H1 (cell line): ENCODE measurements at regions not wholly inside any gene's neighbourhood (a gene's known extent, or its start where the extent isn't known, plus 50 kb on each side); places are given as distances from the start of the nearest gene placed in this dataset.
"Not testable (repeated sequence)": the region's sequence is repeated elsewhere in the genome, so short reads cannot be mapped to it uniquely, and the experiment has no call there.

Source experiments
- CHD2 ChIP-seq: IDR thresholded peaks from 2 replicates; pipeline ENCODE4 v1.6.1; 2012; ENCODE audit warnings: low read length, improper control_type of control experiment
- EP300 ChIP-seq, 2 experiments: IDR thresholded peaks; 1 replicate in 1 of 2; 2 replicates in 1 of 2; pipeline ENCODE4 v1.6.1; 2011 to 2012; ENCODE audit warnings: low read depth in 2 of 2, low read length in 2 of 2, mild to moderate bottlenecking in 2 of 2, borderline replicate concordance in 1 of 2, inconsistent platforms in 1 of 2, moderate library complexity in 1 of 2
- GABPA ChIP-seq: IDR thresholded peaks from 2 replicates; pipeline ENCODE4 v1.6.1; 2011; ENCODE audit warnings: mild to moderate bottlenecking, low read length, moderate library complexity, borderline replicate concordance; ENCODE audit not compliant: insufficient read depth
- GTF2F1 ChIP-seq: IDR thresholded peaks from 2 replicates; pipeline ENCODE4 v1.6.1; 2012; ENCODE audit warnings: low read depth, low read length, improper control_type of control experiment, borderline replicate concordance
- POLR2AphosphoS5 ChIP-seq: IDR thresholded peaks from 2 replicates; pipeline ENCODE4 v1.6.1; 2011; ENCODE audit warnings: low read depth, low read length
- RAD21 ChIP-seq, 2 experiments: IDR thresholded peaks in 1 of 2; conservative IDR thresholded peaks in 1 of 2; 2 replicates each; pipeline ENCODE4 v1.6.1; 2011; ENCODE audit warnings: low read depth in 2 of 2, low read length in 2 of 2, improper control_type of control experiment in 1 of 2, inconsistent platforms in 1 of 2, mild to moderate bottlenecking in 1 of 2, moderate library complexity in 1 of 2
- RFX5 ChIP-seq: IDR thresholded peaks from 2 replicates; pipeline ENCODE4 v1.6.1; 2011; ENCODE audit warnings: low read depth, low read length, improper control_type of control experiment, borderline replicate concordance
- ZNF274 ChIP-seq: IDR thresholded peaks from 2 replicates; pipeline ENCODE4 v1.7.0; 2012; ENCODE audit warnings: low read length, borderline replicate concordance; ENCODE audit errors: extremely low read depth
- TF ChIP-seq, protein P1 (sequence below): IDR thresholded peaks from 2 replicates; pipeline ENCODE4 v1.6.1; 2012; ENCODE audit warnings: low read length, inconsistent platforms
- TF ChIP-seq, protein P2 (sequence below), 3 experiments: IDR thresholded peaks; 1 replicate in 2 of 3; 2 replicates in 1 of 3; pipeline versions ENCODE4 v1.5.1 to v1.6.1; 2011; ENCODE audit warnings: low read length in 3 of 3, mild to moderate bottlenecking in 3 of 3, inconsistent platforms in 2 of 3, low read depth in 1 of 3, moderate library complexity in 1 of 3; ENCODE audit not compliant: insufficient read depth in 1 of 3; ENCODE audit errors: control extremely low read depth in 1 of 3
- TF ChIP-seq, protein P3 (sequence below): IDR thresholded peaks from 2 replicates; pipeline ENCODE4 v1.6.1; 2011; ENCODE audit warnings: low read length, improper control_type of control experiment

DNA sequence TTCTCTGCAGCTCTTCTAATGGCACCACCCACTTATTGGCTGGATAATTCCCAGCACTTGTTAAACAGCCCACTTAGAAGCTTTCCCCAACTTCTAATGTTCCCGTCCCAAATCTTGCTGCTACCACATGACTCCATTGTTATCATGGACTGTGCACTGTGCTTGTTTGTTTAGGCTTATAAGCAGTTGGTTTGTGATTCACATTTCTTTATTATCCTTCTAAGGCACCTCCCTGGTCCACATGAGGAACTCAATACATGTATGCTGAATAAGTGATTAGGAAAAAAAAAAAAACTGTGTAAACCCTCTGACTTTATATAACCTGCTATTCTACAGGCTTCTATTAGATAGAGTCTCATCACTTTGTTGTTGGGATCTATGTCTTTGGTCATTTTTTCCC, 311.7 kb upstream of the CHRNA7 start:
- TF ChIP-seq GABPA; GTF2F1; ZNF274; EP300 (IDR thresholded peaks at IDR 0.05; ENCODE audit: borderline replicate concordance in 1 of 2, low read depth in 2 of 2, low read length in 2 of 2); POLR2AphosphoS5; CHD2; RAD21 (IDR thresholded peaks at IDR 0.05 in 1 of 2, conservative IDR thresholded peaks at IDR 0.05 in 1 of 2; ENCODE audit: low read depth in 2 of 2, low read length in 2 of 2); RFX5: not testable (repeated sequence)
- TF ChIP-seq, protein P1, sequence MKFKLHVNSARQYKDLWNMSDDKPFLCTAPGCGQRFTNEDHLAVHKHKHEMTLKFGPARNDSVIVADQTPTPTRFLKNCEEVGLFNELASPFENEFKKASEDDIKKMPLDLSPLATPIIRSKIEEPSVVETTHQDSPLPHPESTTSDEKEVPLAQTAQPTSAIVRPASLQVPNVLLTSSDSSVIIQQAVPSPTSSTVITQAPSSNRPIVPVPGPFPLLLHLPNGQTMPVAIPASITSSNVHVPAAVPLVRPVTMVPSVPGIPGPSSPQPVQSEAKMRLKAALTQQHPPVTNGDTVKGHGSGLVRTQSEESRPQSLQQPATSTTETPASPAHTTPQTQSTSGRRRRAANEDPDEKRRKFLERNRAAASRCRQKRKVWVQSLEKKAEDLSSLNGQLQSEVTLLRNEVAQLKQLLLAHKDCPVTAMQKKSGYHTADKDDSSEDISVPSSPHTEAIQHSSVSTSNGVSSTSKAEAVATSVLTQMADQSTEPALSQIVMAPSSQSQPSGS = not testable (repeated sequence)
- TF ChIP-seq, protein P2, sequence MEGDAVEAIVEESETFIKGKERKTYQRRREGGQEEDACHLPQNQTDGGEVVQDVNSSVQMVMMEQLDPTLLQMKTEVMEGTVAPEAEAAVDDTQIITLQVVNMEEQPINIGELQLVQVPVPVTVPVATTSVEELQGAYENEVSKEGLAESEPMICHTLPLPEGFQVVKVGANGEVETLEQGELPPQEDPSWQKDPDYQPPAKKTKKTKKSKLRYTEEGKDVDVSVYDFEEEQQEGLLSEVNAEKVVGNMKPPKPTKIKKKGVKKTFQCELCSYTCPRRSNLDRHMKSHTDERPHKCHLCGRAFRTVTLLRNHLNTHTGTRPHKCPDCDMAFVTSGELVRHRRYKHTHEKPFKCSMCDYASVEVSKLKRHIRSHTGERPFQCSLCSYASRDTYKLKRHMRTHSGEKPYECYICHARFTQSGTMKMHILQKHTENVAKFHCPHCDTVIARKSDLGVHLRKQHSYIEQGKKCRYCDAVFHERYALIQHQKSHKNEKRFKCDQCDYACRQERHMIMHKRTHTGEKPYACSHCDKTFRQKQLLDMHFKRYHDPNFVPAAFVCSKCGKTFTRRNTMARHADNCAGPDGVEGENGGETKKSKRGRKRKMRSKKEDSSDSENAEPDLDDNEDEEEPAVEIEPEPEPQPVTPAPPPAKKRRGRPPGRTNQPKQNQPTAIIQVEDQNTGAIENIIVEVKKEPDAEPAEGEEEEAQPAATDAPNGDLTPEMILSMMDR (IDR thresholded peaks at IDR 0.05; ENCODE audit: control extremely low read depth in 1 of 3, insufficient read depth in 1 of 3, low read depth in 1 of 3, low read length in 3 of 3) = not testable (repeated sequence)
- TF ChIP-seq, protein P3, sequence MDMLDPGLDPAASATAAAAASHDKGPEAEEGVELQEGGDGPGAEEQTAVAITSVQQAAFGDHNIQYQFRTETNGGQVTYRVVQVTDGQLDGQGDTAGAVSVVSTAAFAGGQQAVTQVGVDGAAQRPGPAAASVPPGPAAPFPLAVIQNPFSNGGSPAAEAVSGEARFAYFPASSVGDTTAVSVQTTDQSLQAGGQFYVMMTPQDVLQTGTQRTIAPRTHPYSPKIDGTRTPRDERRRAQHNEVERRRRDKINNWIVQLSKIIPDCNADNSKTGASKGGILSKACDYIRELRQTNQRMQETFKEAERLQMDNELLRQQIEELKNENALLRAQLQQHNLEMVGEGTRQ = not testable (repeated sequence)
